GM12891 (cell line): ENCODE measurements at regions not wholly inside any gene's neighbourhood (a gene's known extent, or its start where the extent isn't known, plus 50 kb on each side); places are given as distances from the start of the nearest gene placed in this dataset.

Experiments used
- PAX5 ChIP-seq: IDR thresholded peaks from 2 replicates; pipeline ENCODE4 v1.6.1; 2011; ENCODE audit warnings: low read length, moderate library complexity, mild to moderate bottlenecking; ENCODE audit not compliant: insufficient read depth, severe bottlenecking
- POLR2A ChIP-seq: IDR thresholded peaks from 2 replicates; pipeline ENCODE4 v1.6.1; 2011; ENCODE audit warnings: low read depth, low read length, control low read depth
- POLR2AphosphoS5 ChIP-seq: IDR thresholded peaks from 2 replicates; pipeline ENCODE4 v1.6.1; 2011; ENCODE audit warnings: low read depth, low read length, control low read depth
- POU2F2 ChIP-seq: IDR thresholded peaks from 2 replicates; pipeline ENCODE4 v1.6.1; 2011; ENCODE audit warnings: low read depth, mild to moderate bottlenecking, control low read depth, low read length, moderate library complexity
- SPI1 ChIP-seq: IDR thresholded peaks from 2 replicates; pipeline ENCODE4 v1.6.1; 2011; ENCODE audit warnings: low read depth, low read length, control low read depth
- TAF1 ChIP-seq: IDR thresholded peaks from 2 replicates; pipeline ENCODE4 v1.6.1; 2011; ENCODE audit warnings: low read depth, low read length, control low read depth

- TF ChIP-seq POLR2A (no peak), POLR2AphosphoS5 (no peak), TAF1 (no peak), POU2F2 (no peak), PAX5 (no peak), SPI1 (no peak)
Measured at GRCh38 chr21:27451116-27451515, 484.2 kb upstream of the ADAMTS5 start.
